Adrenal gland (tissue), 9 donors: ENCODE measurements at regions not wholly inside any gene's neighbourhood (a gene's known extent, or its start where the extent isn't known, plus 50 kb on each side); places are given as distances from the start of the nearest gene placed in this dataset.
"Not testable (repeated sequence)": the region's sequence is repeated elsewhere in the genome, so short reads cannot be mapped to it uniquely, and the experiment has no call there.

Experiments
- DNase-seq, 7 donors: peaks; one replicate each; pipeline ENCODE4 v3.0.0-alpha.2; 2019 to 2020
- H3K27ac ChIP-seq, 5 donors: fragments of 200-600 bp; sonication (generic) in 4 of 5; 1 replicate in 3 of 5; 2 replicates in 2 of 5; pipeline versions ENCODE4 v1.5.1 to v1.8.0; 2016 to 2020; ENCODE audit warnings: mild to moderate bottlenecking in 1 of 5
- H3K27me3 ChIP-seq: fragments of 200-600 bp; 2 replicates; pipeline ENCODE4 v1.8.0; 2021
- H3K36me3 ChIP-seq, 2 donors: fragments of 200-600 bp; replicated peaks in 1 of 2; 1 replicate in 1 of 2; 2 replicates in 1 of 2; pipeline versions ENCODE4 v1.5.1 to v1.8.0; 2018 to 2022
- H3K4me1 ChIP-seq, 2 donors: fragments of 200-600 bp; replicated peaks in 1 of 2; 1 replicate in 1 of 2; 2 replicates in 1 of 2; pipeline versions ENCODE4 v1.5.1 to v1.8.0; 2018 to 2021
- H3K4me3 ChIP-seq, 4 donors: fragments of 200-600 bp; sonication (generic) in 3 of 4; one replicate each; pipeline ENCODE4 v1.5.1; 2016 to 2018
- H3K9me3 ChIP-seq, 3 donors: fragments of 200-600 bp; sonication (generic) in 1 of 3; replicated peaks in 1 of 3; 1 replicate in 2 of 3; 2 replicates in 1 of 3; pipeline versions ENCODE4 v1.5.1 to v1.8.0; 2016 to 2021
- CTCF ChIP-seq, 6 experiments: fragments of 450-650 bp in 4 of 6; fragments of 200-600 bp in 2 of 6; sonication (generic) in 1 of 6; IDR thresholded peaks; 1 replicate in 5 of 6; 2 replicates in 1 of 6; pipeline versions ENCODE4 v1.5.1 to v1.8.0; 2016 to 2021; ENCODE audit warnings: antibody characterized with exemption in 6 of 6, mild to moderate bottlenecking in 2 of 6, moderate library complexity in 1 of 6
- POLR2A ChIP-seq, 2 donors: fragments of 450-650 bp; IDR thresholded peaks; one replicate each; pipeline ENCODE4 v1.6.1; 2017; ENCODE audit warnings: antibody characterized with exemption in 2 of 2, mild to moderate bottlenecking in 2 of 2, moderate library complexity in 1 of 2
- WGBS, 4 donors: extraction: QIAGEN DNeasy Blood & Tissue Kit in 2 of 4; methylation state at CpG; one replicate each; pipeline versions ENCODE4 v1.1.5 to v1.1.7; 2013 to 2017; 5-methylcytosine and 5-hydroxymethylcytosine counted together
- intact Hi-C, 2 donors: fragments of 100-400 bp; cut with DNase I; formaldehyde crosslinking; loops; one replicate each; pipeline versions ENCODE4 v1.14.1 to v1.15.0; 2022 to 2023
- donor health status: healthy with polysubstance abuse.
- donor health status: Bipolar disorder and iron deficiency.
- donor health status: DM: yes; HTN: yes; CAD: no.
- donor health status: DM: no; HTN: no; CAD: no.
- donor health status: DM: no; HTN: no; CAD: no.

GRCh38 chr1:90864681-90865080 lies 147.6 kb upstream of the BARHL2 start:
- Histone ChIP-seq H3K4me1 (no peaks in the 10 kb centered on the region), H3K27me3 (no peaks in the 10 kb centered on the region), H3K9me3 (no peaks in the 10 kb centered on the region), H3K36me3 (no peaks in the 10 kb centered on the region), H3K4me3 (no peak overlapping the region), H3K27ac (no peak overlapping the region)
- 90 to 92% (median 90%) methylated on average over 3 of the region's 3 CpGs for WGBS, 4 donors
- TF ChIP-seq CTCF (IDR thresholded peaks at IDR 0.05): no peak
- no peak for TF ChIP-seq POLR2A (IDR thresholded peaks at IDR 0.05)
- no peak for DNase-seq
- intact Hi-C loops: no loop called here

GRCh38 chr1:90862782-90863181 lies 145.7 kb upstream of the BARHL2 start:
- H3K4me3 ChIP-seq: no peak overlapping the region
- no peaks in the 10 kb centered on the region for H3K27me3 ChIP-seq
- no peak overlapping the region for H3K27ac ChIP-seq
- DNase-seq: no peak
- 89 to 94% (median 89%) methylated on average over 3 of the region's 3 CpGs for WGBS, 4 donors
- no peak for TF ChIP-seq CTCF (IDR thresholded peaks at IDR 0.05)
- no peak for TF ChIP-seq POLR2A (IDR thresholded peaks at IDR 0.05)
- no peaks in the 10 kb centered on the region for H3K4me1 ChIP-seq
- intact Hi-C loops: no loop called here
- no peaks in the 10 kb centered on the region for H3K9me3 ChIP-seq
- no peaks in the 10 kb centered on the region for H3K36me3 ChIP-seq

- H3K27me3 ChIP-seq, H3K4me1 ChIP-seq, H3K9me3 ChIP-seq, H3K4me3 ChIP-seq, H3K36me3 ChIP-seq, intact Hi-C loops, H3K27ac ChIP-seq, DNase-seq: not testable (repeated sequence)
- 90 to 95% (median 94%) methylated on average over 2 to 3 of the region's 3 CpGs for WGBS, 4 donors
Measured at GRCh38 chr1:90861421-90861820, 144.3 kb upstream of the BARHL2 start.

- DNase-seq: no peak
- intact Hi-C loops: no loop called here
- Histone ChIP-seq H3K36me3 (no peaks in the 10 kb centered on the region), H3K27ac (no peak overlapping the region), H3K27me3 (no peaks in the 10 kb centered on the region), H3K4me3 (no peak overlapping the region), H3K9me3 (no peaks in the 10 kb centered on the region), H3K4me1 (peaks cover 0 to 7% of the 10 kb centered on the region in 2 donors)
- WGBS, 4 donors: 76% methylated on average over 5 to 7 of the region's 7 CpGs
- TF ChIP-seq CTCF (IDR thresholded peaks at IDR 0.05) (no peak), POLR2A (IDR thresholded peaks at IDR 0.05) (no peak)
Measured at GRCh38 chr1:90856463-90857007, 139.4 kb upstream of the BARHL2 start.

GRCh38 chr1:90854397-90854924 lies 137.4 kb upstream of the BARHL2 start:
- H3K4me1 ChIP-seq: peaks cover 0 to 11% of the 10 kb centered on the region in 2 donors
- 95 to 97% (median 96%) methylated on average over 4 of the region's 4 CpGs for WGBS, 4 donors
- DNase-seq: no peak
- no peaks in the 10 kb centered on the region for H3K9me3 ChIP-seq
- H3K36me3 ChIP-seq: no peaks in the 10 kb centered on the region
- TF ChIP-seq POLR2A (IDR thresholded peaks at IDR 0.05) (no peak), CTCF (IDR thresholded peaks at IDR 0.05) (no peak)
- intact Hi-C loops: no loop called here
- no peak overlapping the region for H3K4me3 ChIP-seq
- no peak overlapping the region for H3K27ac ChIP-seq
- no peaks in the 10 kb centered on the region for H3K27me3 ChIP-seq
